ENCODE measurements at regions not wholly inside any gene's neighbourhood (a gene's known extent, or its start where the extent isn't known, plus 50 kb on each side); places are given as distances from the start of the nearest gene placed in this dataset.

DNA sequence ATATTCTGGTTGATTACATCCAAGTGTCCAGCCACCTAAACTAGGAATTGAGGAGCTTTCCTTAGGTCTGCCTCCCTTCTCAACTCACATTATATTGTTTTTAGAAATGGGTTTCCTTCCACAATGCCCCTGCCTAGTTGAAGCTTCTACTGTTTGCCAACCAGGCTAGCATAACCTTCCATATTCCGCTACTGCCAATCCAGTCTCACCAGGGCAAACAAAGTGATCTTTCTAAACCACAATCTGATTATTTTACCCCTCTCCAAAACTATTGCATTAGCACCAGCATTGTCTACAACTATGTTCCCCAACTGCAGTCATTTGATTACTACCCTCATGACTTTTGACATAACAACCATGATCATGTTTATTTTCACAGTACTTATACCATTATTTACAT, 115.8 kb upstream of the RASEF start:
- TF ChIP-seq, protein P1, sequence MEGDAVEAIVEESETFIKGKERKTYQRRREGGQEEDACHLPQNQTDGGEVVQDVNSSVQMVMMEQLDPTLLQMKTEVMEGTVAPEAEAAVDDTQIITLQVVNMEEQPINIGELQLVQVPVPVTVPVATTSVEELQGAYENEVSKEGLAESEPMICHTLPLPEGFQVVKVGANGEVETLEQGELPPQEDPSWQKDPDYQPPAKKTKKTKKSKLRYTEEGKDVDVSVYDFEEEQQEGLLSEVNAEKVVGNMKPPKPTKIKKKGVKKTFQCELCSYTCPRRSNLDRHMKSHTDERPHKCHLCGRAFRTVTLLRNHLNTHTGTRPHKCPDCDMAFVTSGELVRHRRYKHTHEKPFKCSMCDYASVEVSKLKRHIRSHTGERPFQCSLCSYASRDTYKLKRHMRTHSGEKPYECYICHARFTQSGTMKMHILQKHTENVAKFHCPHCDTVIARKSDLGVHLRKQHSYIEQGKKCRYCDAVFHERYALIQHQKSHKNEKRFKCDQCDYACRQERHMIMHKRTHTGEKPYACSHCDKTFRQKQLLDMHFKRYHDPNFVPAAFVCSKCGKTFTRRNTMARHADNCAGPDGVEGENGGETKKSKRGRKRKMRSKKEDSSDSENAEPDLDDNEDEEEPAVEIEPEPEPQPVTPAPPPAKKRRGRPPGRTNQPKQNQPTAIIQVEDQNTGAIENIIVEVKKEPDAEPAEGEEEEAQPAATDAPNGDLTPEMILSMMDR (conservative IDR thresholded peaks at IDR 0.05; ENCODE audit: control insufficient read depth, insufficient read depth, low read depth, low read length), result no peak
- H3K4me3 ChIP-seq (ENCODE audit: control insufficient read depth, low read depth, low read length), result no peak overlapping the region
- no peak for DNase-seq (ENCODE audit: low read depth)

DNA sequence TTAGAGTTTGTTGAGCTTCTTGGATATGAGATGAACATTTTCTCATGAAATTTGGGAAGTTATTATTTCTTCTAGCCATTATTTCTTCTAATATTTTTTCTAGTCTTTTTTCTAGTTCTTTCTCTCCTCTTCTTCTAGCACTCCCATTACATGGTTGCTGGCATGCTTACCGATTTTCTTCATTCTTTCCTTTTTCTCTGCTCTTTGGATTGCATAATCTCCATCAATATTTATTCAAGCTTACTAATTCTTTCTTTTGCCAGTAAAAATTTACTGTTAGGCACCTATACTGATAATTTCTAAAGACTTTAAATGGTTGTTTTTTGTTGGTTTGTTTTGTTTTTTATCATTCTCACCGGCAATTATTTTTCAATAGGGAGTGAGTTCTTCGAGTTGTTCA, 114.8 kb upstream of the RASEF start:
- H3K4me3 ChIP-seq (ENCODE audit: control insufficient read depth, low read depth, low read length), result no peak overlapping the region

DNA sequence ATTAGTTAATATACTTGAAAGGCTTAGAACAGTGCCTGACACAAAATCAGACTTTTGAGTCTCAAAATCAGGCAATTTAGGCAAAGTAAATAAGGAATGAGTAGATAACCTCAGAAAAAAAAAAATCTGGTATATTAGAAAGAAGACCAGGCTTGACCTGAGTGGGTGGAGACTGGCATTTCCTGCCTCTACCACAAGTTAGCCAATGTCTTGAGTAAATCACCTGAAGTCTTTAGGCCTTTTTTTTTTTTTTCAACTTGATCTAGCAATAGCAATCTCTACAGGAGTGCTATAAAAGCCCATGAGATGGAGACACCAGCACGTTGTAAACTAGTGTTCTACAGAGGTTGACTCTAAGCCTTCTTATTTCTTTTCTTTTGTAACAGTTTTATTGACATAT, 104.2 kb upstream of the RASEF start:
- no peak for DNase-seq (ENCODE audit: low read depth)
- no peak overlapping the region for H3K4me3 ChIP-seq (ENCODE audit: control insufficient read depth, low read depth, low read length)
- TF ChIP-seq, protein P1 (conservative IDR thresholded peaks at IDR 0.05; ENCODE audit: control insufficient read depth, insufficient read depth, low read depth, low read length), result no peak

More for the DNA sequence above, 114.8 kb upstream of the RASEF start:
- no peak for DNase-seq (ENCODE audit: low read depth)
- TF ChIP-seq, protein P1 (conservative IDR thresholded peaks at IDR 0.05; ENCODE audit: control insufficient read depth, insufficient read depth, low read depth, low read length), result no peak

DNA sequence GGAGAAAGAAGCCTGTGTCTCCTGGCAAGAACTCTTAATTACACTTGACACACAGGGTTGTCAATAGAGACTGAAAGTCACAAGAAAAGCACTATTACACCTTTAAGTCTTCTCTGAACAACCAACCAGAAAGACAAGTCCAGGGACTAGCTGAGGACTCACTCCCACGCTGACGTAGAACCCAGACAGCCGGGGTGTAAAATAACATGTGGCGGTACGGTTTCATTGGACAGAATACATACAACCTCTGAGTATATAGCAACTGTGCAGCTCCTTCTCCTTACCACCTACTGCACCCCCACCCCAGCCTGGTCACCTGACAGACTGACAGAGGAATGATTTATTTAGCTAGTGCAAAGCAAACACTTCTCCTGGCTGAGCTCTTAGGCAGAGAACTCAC, 103.4 kb upstream of the RASEF start:
- TF ChIP-seq, protein P1 (conservative IDR thresholded peaks at IDR 0.05; ENCODE audit: control insufficient read depth, insufficient read depth, low read depth, low read length), result no peak
- H3K4me3 ChIP-seq (ENCODE audit: control insufficient read depth, low read depth, low read length), result no peak overlapping the region
- DNase-seq (ENCODE audit: low read depth), result no peak

DNA sequence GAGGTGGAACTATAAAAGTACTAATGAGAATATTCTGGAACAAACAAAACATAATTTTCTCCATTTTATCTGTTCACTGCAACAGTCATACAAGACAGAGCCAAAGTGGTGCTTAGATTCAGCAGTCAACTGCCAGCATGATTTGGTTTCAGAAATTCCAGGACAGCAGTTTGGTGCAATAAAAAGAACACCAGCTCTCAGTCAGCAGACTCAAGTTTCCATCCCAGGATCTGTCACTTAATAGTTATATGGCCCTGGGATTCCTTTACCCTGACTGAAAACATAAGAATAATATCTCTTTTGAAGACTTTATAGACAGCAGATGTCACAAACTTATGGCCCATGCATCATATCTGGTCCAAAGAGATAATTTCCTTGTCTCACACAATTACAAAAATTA, 92.8 kb upstream of the RASEF start:
- TF ChIP-seq, protein P1 (conservative IDR thresholded peaks at IDR 0.05; ENCODE audit: control insufficient read depth, insufficient read depth, low read depth, low read length), result no peak
- H3K4me3 ChIP-seq (ENCODE audit: control insufficient read depth, low read depth, low read length), result no peak overlapping the region
- DNase-seq (ENCODE audit: low read depth), result no peak

DNA sequence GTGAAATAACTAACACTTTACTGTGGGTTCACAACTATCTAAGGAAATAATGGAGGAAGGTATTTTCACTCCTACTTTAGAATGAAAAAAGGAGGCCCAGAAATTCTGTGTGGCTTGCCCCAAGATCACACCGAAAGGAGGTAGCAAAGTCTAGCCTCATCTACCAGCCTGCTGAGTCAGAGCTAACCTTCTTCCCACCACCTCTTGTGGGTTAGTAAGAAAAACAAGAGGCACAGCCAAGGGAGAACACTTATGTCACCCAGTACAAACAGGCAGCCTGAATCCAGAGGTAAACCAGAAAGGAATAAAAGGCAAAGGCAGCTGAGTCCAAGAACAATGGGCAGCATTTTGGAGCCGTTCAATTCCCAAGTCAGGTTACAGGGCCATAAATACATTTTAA, 91.9 kb upstream of the RASEF start:
- no peak overlapping the region for H3K4me3 ChIP-seq (ENCODE audit: control insufficient read depth, low read depth, low read length)
- DNase-seq (ENCODE audit: low read depth), result no peak
- TF ChIP-seq, protein P1 (conservative IDR thresholded peaks at IDR 0.05; ENCODE audit: control insufficient read depth, insufficient read depth, low read depth, low read length), result no peak

DNA sequence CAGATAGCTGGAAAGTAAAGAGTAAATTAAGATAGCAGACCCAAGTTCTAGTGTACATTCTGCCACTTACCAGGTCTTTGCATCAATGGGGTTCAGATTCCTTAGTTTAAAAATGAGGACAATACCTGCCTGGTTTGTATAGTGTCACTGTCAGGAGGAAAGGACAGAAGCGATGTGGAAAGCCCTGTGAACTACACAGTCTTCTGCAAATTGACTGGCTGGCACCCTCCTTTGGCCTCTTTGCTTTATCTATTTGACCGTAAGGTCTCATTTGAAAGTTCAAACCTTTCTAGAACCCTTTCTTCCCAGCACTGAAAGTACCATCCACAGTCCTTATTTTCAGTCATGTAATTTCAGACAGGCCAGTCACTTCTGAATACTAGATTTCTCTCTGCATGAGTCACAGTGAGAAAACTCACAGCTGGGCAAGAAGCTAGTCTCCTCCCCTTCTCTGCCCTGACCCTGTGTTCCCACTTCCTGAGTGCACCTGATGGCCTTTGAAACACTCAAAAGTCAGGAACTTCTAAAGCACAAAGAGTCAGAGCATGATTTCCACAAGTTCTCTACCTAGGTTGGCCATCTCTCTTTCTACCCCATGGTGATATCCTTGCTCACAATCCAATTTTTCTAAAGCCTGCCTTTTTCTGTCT, 91.3 kb upstream of the RASEF start:
- no peak overlapping the region for H3K4me3 ChIP-seq (ENCODE audit: control insufficient read depth, low read depth, low read length)
- DNase-seq (ENCODE audit: low read depth), result peak; percentile 6
- TF ChIP-seq, protein P1 (conservative IDR thresholded peaks at IDR 0.05; ENCODE audit: control insufficient read depth, insufficient read depth, low read depth, low read length), result no peak

All from fibroblast of mammary gland (primary cell).